ENCODE measurements at regions not wholly inside any gene's neighbourhood (a gene's known extent, or its start where the extent isn't known, plus 50 kb on each side); places are given as distances from the start of the nearest gene placed in this dataset.

DNA sequence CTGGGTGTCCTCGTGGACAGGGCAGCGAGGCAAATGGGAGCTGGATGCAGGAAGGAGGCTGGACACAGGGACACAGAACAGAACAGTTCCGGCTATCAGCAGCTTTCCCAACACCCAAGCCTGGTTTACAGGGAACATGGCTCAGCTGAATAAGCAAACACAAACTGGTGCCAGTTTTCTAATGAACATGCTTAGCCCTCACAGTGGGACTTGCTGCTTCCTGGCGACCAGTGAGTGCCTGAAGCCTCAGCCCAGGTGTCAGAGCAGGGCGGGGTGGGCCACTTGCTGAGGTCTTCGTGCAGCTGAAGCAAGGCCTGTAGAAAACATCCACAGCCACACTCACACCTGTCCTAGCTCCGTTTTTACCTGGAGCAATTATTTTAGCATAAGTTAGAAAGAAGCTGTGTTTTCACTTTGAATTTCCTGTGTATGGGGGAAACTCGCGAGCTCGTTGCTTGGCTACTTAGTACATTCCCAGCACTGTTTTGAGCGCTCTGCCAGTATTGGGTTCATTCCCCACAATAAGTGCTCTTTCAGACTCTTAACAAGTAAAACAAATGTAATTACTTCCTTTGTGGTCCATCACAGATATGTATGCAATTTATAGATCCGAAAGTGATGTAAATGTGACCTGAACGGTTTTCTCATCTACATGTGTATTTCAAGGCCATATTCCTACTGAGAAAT, 261.2 kb upstream of the SHH start:
- Histone ChIP-seq H3K27me3 (no peaks in the 10 kb centered on the region), H3K4me1 (peaks cover 0 to 4% (median 0%) of the 10 kb centered on the region in 4 donors), H3K36me3 (no peaks in the 10 kb centered on the region), H3K9me3 (no peaks in the 10 kb centered on the region), H3K27ac (peak overlapping the region in 1 of 4 donors; percentile 59), H3K4me3 (no peak overlapping the region)
- no peak for TF ChIP-seq POLR2AphosphoS5 (IDR thresholded peaks at IDR 0.05)
- TF ChIP-seq CTCF (IDR thresholded peaks at IDR 0.05) = no peak
- ATAC-seq (ENCODE audit: low FRiP score in 2 of 2) = no peak
- WGBS, 2 donors = 61 to 65% methylated on average over 11 to 13 of the region's 13 CpGs
- peak in 1 of 2 donors; percentile 55 for DNase-seq

DNA sequence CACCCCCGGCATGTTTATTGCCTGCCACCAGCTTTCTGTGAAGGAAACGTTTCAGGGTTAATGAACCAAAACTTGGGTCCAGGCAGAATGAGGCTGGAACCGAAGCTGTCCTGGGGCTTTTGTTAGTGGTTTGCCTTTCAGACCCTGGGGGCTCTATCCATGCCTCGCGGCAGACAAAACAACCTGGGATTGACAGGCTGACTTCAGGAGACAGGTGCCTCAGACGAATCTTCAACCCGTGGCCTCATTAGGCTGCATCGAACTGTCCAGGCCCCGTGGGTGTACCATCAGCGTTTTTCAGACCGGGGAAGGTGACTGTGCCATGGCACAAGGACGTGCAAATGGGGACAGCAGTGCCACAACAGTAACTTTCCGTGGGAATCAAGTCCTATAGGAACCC, 259.3 kb upstream of the SHH start:
- 85 to 89% methylated on average over 8 to 13 of the region's 13 CpGs for WGBS, 2 donors
- Histone ChIP-seq H3K9me3 (no peaks in the 10 kb centered on the region), H3K27ac (no peak overlapping the region), H3K4me3 (no peak overlapping the region), H3K36me3 (no peaks in the 10 kb centered on the region), H3K27me3 (no peaks in the 10 kb centered on the region), H3K4me1 (peaks cover 0 to 4% (median 0%) of the 10 kb centered on the region in 4 donors)
- ATAC-seq (ENCODE audit: low FRiP score in 2 of 2) (no peak), DNase-seq (no peak)
- TF ChIP-seq CTCF (IDR thresholded peaks at IDR 0.05) (no peak), EP300 (IDR thresholded peaks at IDR 0.05) (no peak), POLR2A (IDR thresholded peaks at IDR 0.05) (no peak), POLR2AphosphoS5 (IDR thresholded peaks at IDR 0.05) (no peak)

- Histone ChIP-seq H3K4me1 (peaks cover 0 to 4% (median 0%) of the 10 kb centered on the region in 4 donors), H3K9me3 (no peaks in the 10 kb centered on the region), H3K4me3 (no peak overlapping the region), H3K27me3 (no peaks in the 10 kb centered on the region), H3K36me3 (no peaks in the 10 kb centered on the region), H3K27ac (no peak overlapping the region)
- DNase-seq (no peak), ATAC-seq (ENCODE audit: low FRiP score in 2 of 2) (no peak)
- TF ChIP-seq POLR2AphosphoS5 (IDR thresholded peaks at IDR 0.05) (no peak), POLR2A (IDR thresholded peaks at IDR 0.05) (no peak)
- 84% methylated on average over 4 of the region's 4 CpGs for WGBS, 2 donors
These were observed 257.6 kb upstream of the SHH start for GRCh38 chr7:156069891-156070290.

GRCh38 chr7:156067156-156067555, 254.9 kb upstream of the SHH start:
- no peak for ATAC-seq (ENCODE audit: low FRiP score in 2 of 2)
- Histone ChIP-seq H3K9me3 (no peaks in the 10 kb centered on the region), H3K4me3 (no peak overlapping the region), H3K36me3 (no peaks in the 10 kb centered on the region), H3K27ac (no peak overlapping the region), H3K27me3 (no peaks in the 10 kb centered on the region), H3K4me1 (peaks cover 0 to 5% (median 0%) of the 10 kb centered on the region in 4 donors)
- no peak for TF ChIP-seq EP300 (IDR thresholded peaks at IDR 0.05)
- no peak for TF ChIP-seq CTCF (IDR thresholded peaks at IDR 0.05)
- no peak for TF ChIP-seq POLR2AphosphoS5 (IDR thresholded peaks at IDR 0.05)
- TF ChIP-seq POLR2A (IDR thresholded peaks at IDR 0.05) = no peak
- WGBS, 2 donors = 87 to 95% methylated on average over 9 to 10 of the region's 10 CpGs
- no peak for DNase-seq

DNA sequence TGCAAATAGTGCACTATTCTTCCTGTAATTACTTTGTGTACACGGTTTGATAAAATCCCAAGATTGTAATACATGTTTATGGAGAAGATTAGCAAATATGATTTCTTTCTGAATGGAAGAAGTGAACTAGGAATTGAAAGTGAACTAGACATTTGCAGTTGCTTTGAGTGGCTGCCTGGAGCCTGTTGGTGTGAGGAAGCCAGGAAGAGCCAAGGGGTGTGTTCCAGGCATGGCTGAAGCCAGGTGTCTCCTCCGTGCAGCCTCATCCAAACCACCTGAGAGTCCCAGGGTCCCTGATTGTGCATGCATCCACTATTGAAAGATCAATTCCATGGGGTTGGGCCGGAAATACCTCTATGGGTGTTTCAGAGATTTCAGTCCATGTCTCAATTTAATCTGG, 253.1 kb upstream of the SHH start:
- H3K4me1 ChIP-seq = peaks cover 0 to 5% (median 0%) of the 10 kb centered on the region in 4 donors
- H3K27ac ChIP-seq = no peak overlapping the region
- DNase-seq (no peak), ATAC-seq (ENCODE audit: low FRiP score in 2 of 2) (no peak)
- no peaks in the 10 kb centered on the region for H3K27me3 ChIP-seq
- 48 to 58% methylated on average over 3 of the region's 3 CpGs for WGBS, 2 donors
- H3K36me3 ChIP-seq = no peaks in the 10 kb centered on the region
- TF ChIP-seq POLR2AphosphoS5 (IDR thresholded peaks at IDR 0.05) (no peak), POLR2A (IDR thresholded peaks at IDR 0.05) (no peak)
- no peaks in the 10 kb centered on the region for H3K9me3 ChIP-seq
- no peak overlapping the region for H3K4me3 ChIP-seq

DNA sequence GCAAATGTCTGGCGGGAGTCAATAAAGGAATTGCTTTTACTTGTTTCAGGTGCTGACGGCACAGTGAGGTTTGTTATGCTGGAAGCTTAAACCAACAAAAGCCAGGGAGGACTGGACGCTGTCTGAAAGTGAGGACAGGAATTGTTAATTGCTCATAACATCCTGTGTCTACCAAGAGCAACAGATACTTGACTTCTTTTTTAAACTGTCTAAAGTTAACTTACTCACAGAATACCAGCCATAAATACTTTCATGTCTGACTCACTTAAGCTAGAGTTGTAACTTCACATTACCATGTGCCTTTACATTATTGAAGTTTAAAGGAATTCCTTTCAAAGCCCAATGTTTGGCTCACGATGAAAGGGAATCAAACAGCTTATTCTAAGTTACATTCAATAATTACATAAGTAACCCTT, 252.7 kb upstream of the SHH start:
- DNase-seq = no peak
- no peak for TF ChIP-seq CTCF (IDR thresholded peaks at IDR 0.05)
- TF ChIP-seq POLR2AphosphoS5 (IDR thresholded peaks at IDR 0.05) = no peak
- no peak for TF ChIP-seq EP300 (IDR thresholded peaks at IDR 0.05)
- no peak for TF ChIP-seq POLR2A (IDR thresholded peaks at IDR 0.05)
- ATAC-seq (ENCODE audit: low FRiP score in 2 of 2) = no peak

More for the DNA sequence above, 252.7 kb upstream of the SHH start:
- Histone ChIP-seq H3K4me3 (no peak overlapping the region), H3K27me3 (no peaks in the 10 kb centered on the region), H3K4me1 (peaks cover 0 to 5% (median 0%) of the 10 kb centered on the region in 4 donors), H3K36me3 (no peaks in the 10 kb centered on the region), H3K9me3 (no peaks in the 10 kb centered on the region), H3K27ac (no peak overlapping the region)
- 24 to 30% methylated on average over 4 of the region's 4 CpGs for WGBS, 2 donors

Measured in upper lobe of left lung (tissue), 6 donors.